ENCODE measurements at regions not wholly inside any gene's neighbourhood (a gene's known extent, or its start where the extent isn't known, plus 50 kb on each side); places are given as distances from the start of the nearest gene placed in this dataset.

GRCh38 chr4:112927544-112927943 lies 121.9 kb upstream of the ANK2 start:
- TF ChIP-seq YY1 (IDR thresholded peaks at IDR 0.05; ENCODE audit: insufficient read depth, insufficient read length): no peak
- no peak for TF ChIP-seq ZNF274 (IDR thresholded peaks at IDR 0.05; ENCODE audit: low read depth, low read length)
